ENCODE measurements at regions not wholly inside any gene's neighbourhood (a gene's known extent, or its start where the extent isn't known, plus 50 kb on each side); places are given as distances from the start of the nearest gene placed in this dataset.

DNA sequence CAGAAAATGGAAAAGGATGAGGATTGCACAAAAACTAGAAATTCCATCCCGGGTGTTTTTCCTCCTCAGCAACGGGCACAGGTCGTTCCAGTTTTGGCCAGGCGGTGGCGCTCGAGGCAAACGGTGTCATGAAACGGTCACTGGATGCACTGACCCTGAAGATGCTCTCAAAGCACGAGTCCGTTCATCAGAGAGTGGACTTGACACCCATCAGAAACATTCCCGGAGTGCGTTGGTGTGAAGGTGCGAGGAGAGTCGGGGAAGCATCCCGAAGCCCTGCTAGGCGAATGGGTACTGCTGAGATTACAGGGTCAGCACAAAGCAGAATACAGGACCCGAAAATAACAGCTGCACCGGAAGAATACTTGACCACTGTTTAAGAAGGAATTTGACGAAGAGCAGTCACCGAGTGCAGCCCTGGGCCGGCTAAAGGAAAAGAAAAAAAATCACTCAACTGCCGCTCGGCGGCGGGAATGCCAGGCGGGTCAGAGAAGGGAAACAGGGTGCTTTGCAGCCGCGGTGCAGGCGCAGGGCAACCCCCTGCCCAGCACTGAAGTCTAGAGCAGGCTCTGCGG, 71.7 kb upstream of the ETS2 start (continued):
- TF ChIP-seq ELF2 (CRISPR knock-in tag; IDR thresholded peaks at IDR 0.05) (no peak), PTTG1 (tag; IDR thresholded peaks at IDR 0.05; ENCODE audit: low read depth) (no peak), SPI1 (IDR thresholded peaks at IDR 0.05; ENCODE audit: borderline replicate concordance, low read depth, low read length) (no peak), ZNF77 (CRISPR knock-in tag; IDR thresholded peaks at IDR 0.05) (no peak), HDAC8 (tag; IDR thresholded peaks at IDR 0.05) (no peak), ZNF347 (CRISPR knock-in tag; IDR thresholded peaks at IDR 0.05; ENCODE audit: low read depth) (no peak), ZNF143 (CRISPR knock-in tag; IDR thresholded peaks at IDR 0.05) (no peak), NUFIP1 (IDR thresholded peaks at IDR 0.05; ENCODE audit: partially characterized antibody) (no peak), SMARCB1 (IDR thresholded peaks at IDR 0.05; ENCODE audit: insufficient read length, low read depth) (no peak), PURB (CRISPR knock-in tag; IDR thresholded peaks at IDR 0.05; ENCODE audit: low read depth) (no peak), ZNF324 (CRISPR knock-in tag; IDR thresholded peaks at IDR 0.05) (no peak), MEIS2 (IDR thresholded peaks at IDR 0.05; ENCODE audit: partially characterized antibody) (no peak), ZFP36 (IDR thresholded peaks at IDR 0.05; ENCODE audit: low read depth, low read length, partially characterized antibody) (peak; percentile 41), ZSCAN29 (IDR thresholded peaks at IDR 0.05) (no peak), CBFB (CRISPR knock-in tag; IDR thresholded peaks at IDR 0.05) (no peak), ZNF696 (CRISPR knock-in tag; conservative IDR thresholded peaks at IDR 0.05) (no peak), ZNF75A (CRISPR knock-in tag; IDR thresholded peaks at IDR 0.05) (no peak)
- TF ChIP-seq, protein P1, sequence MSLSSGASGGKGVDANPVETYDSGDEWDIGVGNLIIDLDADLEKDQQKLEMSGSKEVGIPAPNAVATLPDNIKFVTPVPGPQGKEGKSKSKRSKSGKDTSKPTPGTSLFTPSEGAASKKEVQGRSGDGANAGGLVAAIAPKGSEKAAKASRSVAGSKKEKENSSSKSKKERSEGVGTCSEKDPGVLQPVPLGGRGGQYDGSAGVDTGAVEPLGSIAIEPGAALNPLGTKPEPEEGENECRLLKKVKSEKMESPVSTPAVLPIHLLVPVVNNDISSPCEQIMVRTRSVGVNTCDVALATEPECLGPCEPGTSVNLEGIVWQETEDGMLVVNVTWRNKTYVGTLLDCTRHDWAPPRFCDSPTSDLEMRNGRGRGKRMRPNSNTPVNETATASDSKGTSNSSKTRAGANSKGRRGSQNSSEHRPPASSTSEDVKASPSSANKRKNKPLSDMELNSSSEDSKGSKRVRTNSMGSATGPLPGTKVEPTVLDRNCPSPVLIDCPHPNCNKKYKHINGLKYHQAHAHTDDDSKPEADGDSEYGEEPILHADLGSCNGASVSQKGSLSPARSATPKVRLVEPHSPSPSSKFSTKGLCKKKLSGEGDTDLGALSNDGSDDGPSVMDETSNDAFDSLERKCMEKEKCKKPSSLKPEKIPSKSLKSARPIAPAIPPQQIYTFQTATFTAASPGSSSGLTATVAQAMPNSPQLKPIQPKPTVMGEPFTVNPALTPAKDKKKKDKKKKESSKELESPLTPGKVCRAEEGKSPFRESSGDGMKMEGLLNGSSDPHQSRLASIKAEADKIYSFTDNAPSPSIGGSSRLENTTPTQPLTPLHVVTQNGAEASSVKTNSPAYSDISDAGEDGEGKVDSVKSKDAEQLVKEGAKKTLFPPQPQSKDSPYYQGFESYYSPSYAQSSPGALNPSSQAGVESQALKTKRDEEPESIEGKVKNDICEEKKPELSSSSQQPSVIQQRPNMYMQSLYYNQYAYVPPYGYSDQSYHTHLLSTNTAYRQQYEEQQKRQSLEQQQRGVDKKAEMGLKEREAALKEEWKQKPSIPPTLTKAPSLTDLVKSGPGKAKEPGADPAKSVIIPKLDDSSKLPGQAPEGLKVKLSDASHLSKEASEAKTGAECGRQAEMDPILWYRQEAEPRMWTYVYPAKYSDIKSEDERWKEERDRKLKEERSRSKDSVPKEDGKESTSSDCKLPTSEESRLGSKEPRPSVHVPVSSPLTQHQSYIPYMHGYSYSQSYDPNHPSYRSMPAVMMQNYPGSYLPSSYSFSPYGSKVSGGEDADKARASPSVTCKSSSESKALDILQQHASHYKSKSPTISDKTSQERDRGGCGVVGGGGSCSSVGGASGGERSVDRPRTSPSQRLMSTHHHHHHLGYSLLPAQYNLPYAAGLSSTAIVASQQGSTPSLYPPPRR (CRISPR knock-in tag; IDR thresholded peaks at IDR 0.05; ENCODE audit: borderline replicate concordance): no peak
- TF ChIP-seq, protein P2, sequence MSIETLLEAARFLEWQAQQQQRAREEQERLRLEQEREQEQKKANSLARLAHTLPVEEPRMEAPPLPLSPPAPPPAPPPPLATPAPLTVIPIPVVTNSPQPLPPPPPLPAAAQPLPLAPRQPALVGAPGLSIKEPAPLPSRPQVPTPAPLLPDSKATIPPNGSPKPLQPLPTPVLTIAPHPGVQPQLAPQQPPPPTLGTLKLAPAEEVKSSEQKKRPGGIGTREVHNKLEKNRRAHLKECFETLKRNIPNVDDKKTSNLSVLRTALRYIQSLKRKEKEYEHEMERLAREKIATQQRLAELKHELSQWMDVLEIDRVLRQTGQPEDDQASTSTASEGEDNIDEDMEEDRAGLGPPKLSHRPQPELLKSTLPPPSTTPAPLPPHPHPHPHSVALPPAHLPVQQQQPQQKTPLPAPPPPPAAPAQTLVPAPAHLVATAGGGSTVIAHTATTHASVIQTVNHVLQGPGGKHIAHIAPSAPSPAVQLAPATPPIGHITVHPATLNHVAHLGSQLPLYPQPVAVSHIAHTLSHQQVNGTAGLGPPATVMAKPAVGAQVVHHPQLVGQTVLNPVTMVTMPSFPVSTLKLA (conservative IDR thresholded peaks at IDR 0.05): no peak
- TF ChIP-seq, protein P3, sequence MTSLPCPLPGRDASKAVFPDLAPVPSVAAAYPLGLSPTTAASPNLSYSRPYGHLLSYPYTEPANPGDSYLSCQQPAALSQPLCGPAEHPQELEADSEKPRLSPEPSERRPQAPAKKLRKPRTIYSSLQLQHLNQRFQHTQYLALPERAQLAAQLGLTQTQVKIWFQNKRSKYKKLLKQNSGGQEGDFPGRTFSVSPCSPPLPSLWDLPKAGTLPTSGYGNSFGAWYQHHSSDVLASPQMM (CRISPR knock-in tag; IDR thresholded peaks at IDR 0.05): no peak
- TF ChIP-seq, protein P4, sequence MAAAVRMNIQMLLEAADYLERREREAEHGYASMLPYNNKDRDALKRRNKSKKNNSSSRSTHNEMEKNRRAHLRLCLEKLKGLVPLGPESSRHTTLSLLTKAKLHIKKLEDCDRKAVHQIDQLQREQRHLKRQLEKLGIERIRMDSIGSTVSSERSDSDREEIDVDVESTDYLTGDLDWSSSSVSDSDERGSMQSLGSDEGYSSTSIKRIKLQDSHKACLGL (CRISPR knock-in tag; IDR thresholded peaks at IDR 0.05; ENCODE audit: borderline replicate concordance, poor library complexity, severe bottlenecking): no peak
